GM19468 (cell line): ENCODE measurements at regions not wholly inside any gene's neighbourhood (a gene's known extent, or its start where the extent isn't known, plus 50 kb on each side); places are given as distances from the start of the nearest gene placed in this dataset.
"Not testable (repeated sequence)": the region's sequence is repeated elsewhere in the genome, so short reads cannot be mapped to it uniquely, and the experiment has no call there.

Experiments
- ATAC-seq: cut with Tn5 transposase; IDR thresholded peaks from one replicate; pipeline ENCODE4 v1.9.1; 2021; ENCODE audit warnings: mild to moderate bottlenecking, moderate library complexity, moderate number of reproducible peaks; ENCODE audit not compliant: unreplicated experiment; ENCODE audit errors: extremely low read depth

DNA sequence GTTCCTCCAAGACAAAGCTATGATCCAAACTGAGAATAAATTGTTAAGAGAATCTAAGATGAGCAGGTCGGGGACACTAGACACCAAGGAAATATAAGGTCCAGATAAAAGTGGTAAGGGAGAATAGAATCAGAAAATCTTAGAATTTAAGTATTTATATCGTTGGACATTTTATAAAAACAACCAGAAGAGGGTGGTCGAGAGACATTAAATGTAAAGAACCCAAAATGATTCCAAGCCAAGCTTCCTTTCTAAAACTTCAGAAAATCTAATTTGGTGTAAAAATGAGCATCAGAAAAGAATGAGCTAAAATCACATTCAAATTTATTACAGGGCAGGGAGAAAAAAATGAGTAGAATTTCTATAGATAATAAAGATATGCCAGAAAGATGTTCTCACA is 97.8 kb upstream of the OGFRL1 start:
- no peak for ATAC-seq

- ATAC-seq = no peak
These were observed 93.9 kb upstream of the OGFRL1 start for GRCh38 chr6:71194724-71195123.

- no peak for ATAC-seq
These were observed 91.3 kb upstream of the OGFRL1 start for GRCh38 chr6:71197267-71197666.

- ATAC-seq = no peak
These were observed 90.8 kb upstream of the OGFRL1 start for GRCh38 chr6:71197780-71198179.

DNA sequence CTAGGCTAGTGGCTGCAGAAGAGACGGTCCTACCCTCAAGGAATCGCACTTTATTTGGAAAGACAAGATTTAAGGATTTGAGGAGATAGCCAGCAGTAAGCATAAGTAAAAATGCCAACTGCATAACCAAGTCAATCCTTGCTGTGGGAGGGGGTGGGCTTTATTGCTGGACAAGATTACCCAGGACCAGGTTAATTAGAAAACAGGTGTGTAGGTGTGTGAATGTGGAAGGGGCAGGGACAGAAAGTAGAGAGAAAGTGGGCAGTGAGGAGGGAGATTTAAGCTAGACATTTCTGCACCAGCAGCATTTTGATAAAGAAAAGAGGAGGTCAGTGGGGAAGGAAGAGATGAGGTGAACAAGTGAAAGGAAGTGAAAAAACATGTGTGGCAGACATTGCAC is 89.7 kb upstream of the OGFRL1 start:
- no peak for ATAC-seq

GRCh38 chr6:71199736-71200135 is 88.9 kb upstream of the OGFRL1 start:
- ATAC-seq = no peak

- ATAC-seq = no peak
These were observed 85.4 kb upstream of the OGFRL1 start for GRCh38 chr6:71203206-71203605.

DNA sequence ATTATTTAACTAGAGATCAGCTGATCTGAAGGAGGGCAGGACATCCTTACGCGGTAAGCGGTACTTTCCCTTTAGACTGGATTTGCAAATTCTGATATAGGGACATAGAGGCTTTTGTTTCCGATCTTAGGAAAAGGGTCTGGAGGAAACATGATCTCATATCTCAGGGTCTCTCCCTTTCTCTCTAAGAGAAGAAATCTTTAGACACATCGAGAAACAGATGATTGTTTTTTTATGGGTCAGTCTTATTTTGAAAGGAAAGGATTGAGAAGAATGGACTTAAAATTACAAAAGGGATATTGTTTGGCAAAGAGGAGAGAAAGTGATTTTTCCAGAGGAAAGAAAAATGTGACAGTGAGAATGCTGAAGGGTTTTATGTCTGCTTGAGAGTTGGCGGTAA is 83.9 kb upstream of the OGFRL1 start:
- no peak for ATAC-seq

DNA sequence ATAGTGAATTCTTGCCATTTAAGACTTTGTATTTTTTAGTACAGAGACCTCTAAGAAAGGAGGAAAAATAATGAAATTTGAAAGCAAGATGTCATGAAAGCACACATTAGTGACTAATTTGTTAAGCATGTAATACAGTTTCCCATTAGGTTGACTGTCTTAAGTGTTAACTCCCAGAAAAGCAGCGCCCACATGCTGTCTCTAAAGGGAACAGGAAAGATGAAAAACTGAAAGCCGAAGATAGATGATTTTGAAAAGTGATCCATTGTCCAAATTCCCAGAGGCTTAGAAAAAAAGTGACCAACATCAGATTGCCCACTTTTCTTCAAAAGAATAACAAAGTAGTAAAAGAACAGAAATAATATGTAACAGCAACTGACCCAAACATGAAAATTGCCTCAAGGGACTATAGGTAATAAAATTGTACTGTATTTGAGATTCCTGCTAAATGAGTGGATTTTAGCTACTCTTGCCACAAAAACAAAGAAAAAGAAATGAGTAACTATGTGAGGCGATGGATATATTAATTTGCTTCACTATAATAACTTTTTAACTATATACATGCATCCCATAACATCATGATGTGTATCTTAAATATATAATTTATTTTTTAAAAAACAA is 83.2 kb upstream of the OGFRL1 start:
- ATAC-seq = no peak

DNA sequence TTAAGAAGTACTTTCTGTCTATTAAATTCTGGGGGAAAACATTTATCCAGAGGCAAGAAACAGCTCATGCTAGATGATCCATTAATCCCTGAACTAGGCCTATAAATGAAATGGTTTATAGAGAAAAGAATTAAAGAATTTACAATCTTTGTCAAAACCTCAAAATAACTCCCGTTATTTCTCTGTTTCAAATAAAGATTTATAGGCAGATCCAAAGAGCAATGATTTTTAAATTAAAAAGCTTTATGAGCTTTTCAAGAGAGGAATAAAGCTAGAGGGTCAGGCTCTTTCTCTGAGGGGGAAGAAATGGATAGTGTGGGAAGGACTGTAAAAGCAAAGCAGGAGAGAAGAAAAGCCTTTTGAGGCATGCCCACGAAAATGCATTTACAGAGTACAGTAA is 82.5 kb upstream of the OGFRL1 start:
- no peak for ATAC-seq

DNA sequence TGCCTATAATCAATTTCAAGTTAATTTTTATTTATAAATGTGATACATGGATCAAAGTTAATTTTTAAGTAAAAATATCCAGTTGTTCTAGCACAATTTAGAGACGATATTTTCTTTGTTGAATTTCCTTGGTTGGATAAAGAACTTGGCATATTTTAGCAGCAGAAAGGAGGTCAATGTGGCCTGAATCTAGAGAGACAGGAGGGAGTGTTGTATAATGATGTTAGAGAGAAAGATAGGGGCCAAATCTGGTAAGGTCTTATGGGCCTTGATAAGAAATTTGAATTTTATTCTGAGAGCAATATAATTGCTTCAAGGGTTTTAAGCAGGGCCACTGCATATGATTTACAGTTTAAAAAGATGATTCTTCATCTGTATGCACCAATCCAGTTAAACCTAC is 79.4 kb upstream of the OGFRL1 start:
- ATAC-seq = no peak

GRCh38 chr6:71209626-71210025 is 79.0 kb upstream of the OGFRL1 start:
- ATAC-seq = no peak

- no peak for ATAC-seq
These were observed 76.8 kb upstream of the OGFRL1 start for GRCh38 chr6:71211799-71212198.

GRCh38 chr6:71220466-71220865 is 68.1 kb upstream of the OGFRL1 start:
- ATAC-seq = no peak

DNA sequence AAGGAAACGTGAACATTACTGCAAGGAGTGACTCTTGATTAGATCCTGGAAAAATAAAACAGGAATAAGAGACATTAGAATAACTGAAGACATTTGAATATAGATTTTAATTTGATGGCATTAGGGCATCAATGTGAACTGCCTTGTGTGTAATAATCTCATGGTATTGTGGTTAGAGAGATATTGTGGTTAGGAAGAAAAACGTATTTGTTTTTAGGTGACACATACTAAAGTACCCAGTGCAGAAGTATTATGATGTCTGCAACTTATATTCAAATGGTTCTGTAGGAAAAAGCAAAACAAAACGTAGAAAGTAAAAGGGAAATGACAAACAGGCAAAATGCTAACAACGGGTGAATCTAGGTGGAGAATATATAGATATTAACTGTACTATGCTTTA is 65.9 kb upstream of the OGFRL1 start:
- no peak for ATAC-seq

- no peak for ATAC-seq
These were observed 64.6 kb upstream of the OGFRL1 start for GRCh38 chr6:71224011-71224410.

GRCh38 chr6:71226151-71226550 is 62.5 kb upstream of the OGFRL1 start:
- ATAC-seq = no peak

DNA sequence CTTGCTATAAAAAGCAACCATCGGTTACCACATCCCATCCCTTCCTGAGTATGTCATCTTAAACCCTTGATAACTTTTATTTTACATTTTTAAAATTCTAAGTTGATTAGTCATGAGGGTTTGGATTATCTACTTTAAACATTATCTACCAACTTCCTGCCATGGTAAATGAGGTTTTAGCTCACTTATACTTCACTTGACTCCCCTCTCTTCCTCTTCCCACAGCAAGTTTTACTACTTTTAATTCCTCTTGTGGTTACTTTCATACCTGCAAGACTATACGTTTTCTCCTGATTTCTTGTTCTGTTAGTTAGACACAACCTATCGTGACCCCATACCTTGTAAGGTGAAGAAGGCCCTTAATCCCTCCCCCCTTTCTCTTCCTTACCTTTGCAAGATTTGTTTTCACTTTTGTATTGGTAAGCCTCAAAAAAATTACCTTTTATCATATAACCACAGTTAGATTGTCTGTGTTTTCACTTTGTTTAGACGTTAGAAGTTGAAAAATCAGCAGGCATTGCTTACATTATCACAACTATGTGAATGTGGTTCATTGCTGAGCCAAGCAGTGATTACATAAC is 60.1 kb upstream of the OGFRL1 start:
- ATAC-seq = no peak

DNA sequence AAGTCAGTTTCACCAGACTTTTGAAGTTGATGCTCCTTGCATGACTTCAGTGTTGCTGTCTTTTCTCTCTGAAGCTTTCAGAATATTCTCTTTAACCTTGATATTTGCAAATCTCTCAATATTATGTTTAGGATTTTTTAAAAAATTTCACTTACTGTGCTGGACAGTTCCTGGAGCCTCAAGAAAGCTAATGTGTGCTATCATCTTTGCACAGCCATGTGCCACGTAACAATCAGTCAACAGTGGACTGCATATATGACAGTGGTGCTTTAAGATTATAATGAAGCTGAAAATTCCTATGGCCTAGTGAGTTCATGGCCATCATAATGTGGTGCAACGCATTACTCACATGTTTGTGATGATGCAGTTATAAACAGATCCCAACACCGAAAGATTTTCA is 59.1 kb upstream of the OGFRL1 start:
- no peak for ATAC-seq

DNA sequence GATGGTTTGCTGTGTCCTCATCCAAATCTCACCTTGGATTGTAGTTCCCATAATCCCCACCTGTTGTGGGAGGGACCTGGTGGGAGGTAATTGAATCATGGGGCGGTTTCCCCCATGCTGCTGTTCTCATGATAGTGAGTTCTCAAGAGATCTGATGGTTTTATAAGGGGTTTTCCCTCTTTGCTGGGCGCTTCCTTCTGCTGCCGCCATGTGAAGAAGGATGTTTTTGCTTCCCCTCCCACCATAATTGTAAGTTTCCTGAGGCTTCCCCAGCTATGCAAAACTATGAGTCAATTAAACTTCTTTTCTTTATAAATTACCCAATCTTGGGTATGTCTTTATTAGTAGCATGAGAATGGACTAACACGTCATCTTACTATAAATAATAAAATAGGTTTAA is 55.7 kb upstream of the OGFRL1 start:
- ATAC-seq = not testable (repeated sequence)

DNA sequence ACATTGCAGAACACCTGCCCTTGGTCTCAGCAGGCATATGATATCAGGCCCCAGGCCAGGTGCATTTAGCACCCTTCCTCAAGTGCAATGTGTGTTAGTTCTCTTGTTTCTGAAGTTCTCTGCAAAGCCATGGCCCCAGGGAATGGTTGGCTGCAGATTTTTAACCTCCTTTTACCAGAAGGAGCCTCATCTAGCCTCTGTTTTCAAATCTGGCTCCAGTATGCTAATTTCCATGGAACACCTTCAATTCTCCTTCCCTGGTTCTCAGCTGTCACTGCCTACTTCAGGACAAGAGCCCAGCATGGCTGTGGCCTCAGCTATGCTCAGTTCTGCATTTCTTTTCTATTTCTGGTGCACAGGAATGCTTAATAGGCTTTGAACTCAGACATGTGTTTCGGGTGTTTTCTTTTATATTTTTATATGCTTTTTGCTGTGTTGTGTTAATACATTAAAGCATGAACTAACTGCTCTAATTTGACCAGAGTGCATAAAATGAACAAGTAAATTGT is 51.6 kb upstream of the OGFRL1 start:
- no peak for ATAC-seq

GRCh38 chr6:71238351-71238750 is 50.3 kb upstream of the OGFRL1 start:
- no peak for ATAC-seq
